IgD-negative memory B cell (primary cell): ENCODE measurements at regions not wholly inside any gene's neighbourhood (a gene's known extent, or its start where the extent isn't known, plus 50 kb on each side); places are given as distances from the start of the nearest gene placed in this dataset.
"Not testable (repeated sequence)": the region's sequence is repeated elsewhere in the genome, so short reads cannot be mapped to it uniquely, and the experiment has no call there.

Experiments
- H3K27ac Mint-ChIP-seq, 3 donors: one replicate each; pipeline ENCODE4 v1.8.0; 2020 to 2022; ENCODE audit warnings: mild to moderate bottlenecking in 3 of 3, mixed read lengths in 3 of 3, moderate library complexity in 1 of 3
- H3K27me3 Mint-ChIP-seq: one replicate; pipeline ENCODE4 v1.8.0; 2021; ENCODE audit warnings: mixed read lengths
- H3K36me3 Mint-ChIP-seq: one replicate; pipeline ENCODE4 v1.8.0; 2020; ENCODE audit warnings: mild to moderate bottlenecking, mixed read lengths
- H3K4me1 Mint-ChIP-seq, 3 donors: one replicate each; pipeline ENCODE4 v1.8.0; 2020 to 2022; ENCODE audit warnings: mixed read lengths in 3 of 3, mild to moderate bottlenecking in 1 of 3
- H3K4me3 Mint-ChIP-seq, 4 donors: one replicate each; pipeline ENCODE4 v1.8.0; 2020 to 2022; ENCODE audit warnings: mild to moderate bottlenecking in 4 of 4, mixed read lengths in 4 of 4, moderate library complexity in 3 of 4
- H3K9me3 Mint-ChIP-seq, 3 donors: one replicate each; pipeline ENCODE4 v1.8.0; 2020 to 2021; ENCODE audit warnings: mixed read lengths in 3 of 3, mild to moderate bottlenecking in 1 of 3

GRCh38 chr10:108561649-108562048 is 1361.7 kb downstream of the XPNPEP1 start:
- H3K4me3 Mint-ChIP-seq: no peak overlapping the region
- H3K4me1 Mint-ChIP-seq: no peaks in the 10 kb centered on the region
- no peaks in the 10 kb centered on the region for H3K9me3 Mint-ChIP-seq
- H3K27me3 Mint-ChIP-seq: no peaks in the 10 kb centered on the region
- H3K36me3 Mint-ChIP-seq: no peaks in the 10 kb centered on the region
- no peak overlapping the region for H3K27ac Mint-ChIP-seq

- Mint-ChIP-seq H3K27me3 (no peaks in the 10 kb centered on the region), H3K4me3 (no peak overlapping the region), H3K9me3 (no peaks in the 10 kb centered on the region), H3K36me3 (no peaks in the 10 kb centered on the region), H3K4me1 (no peaks in the 10 kb centered on the region), H3K27ac (no peak overlapping the region)
These were observed 1362.8 kb downstream of the XPNPEP1 start for GRCh38 chr10:108560488-108560887.

GRCh38 chr10:108556186-108556585 is 1367.1 kb downstream of the XPNPEP1 start:
- Mint-ChIP-seq H3K4me1 (no peaks in the 10 kb centered on the region), H3K9me3 (peaks cover 0 to 3% (median 3%) of the 10 kb centered on the region in 3 donors), H3K27me3 (peaks cover 4% of the 10 kb centered on the region), H3K36me3 (peaks cover 2% of the 10 kb centered on the region), H3K4me3 (no peak overlapping the region), H3K27ac (no peak overlapping the region)

DNA sequence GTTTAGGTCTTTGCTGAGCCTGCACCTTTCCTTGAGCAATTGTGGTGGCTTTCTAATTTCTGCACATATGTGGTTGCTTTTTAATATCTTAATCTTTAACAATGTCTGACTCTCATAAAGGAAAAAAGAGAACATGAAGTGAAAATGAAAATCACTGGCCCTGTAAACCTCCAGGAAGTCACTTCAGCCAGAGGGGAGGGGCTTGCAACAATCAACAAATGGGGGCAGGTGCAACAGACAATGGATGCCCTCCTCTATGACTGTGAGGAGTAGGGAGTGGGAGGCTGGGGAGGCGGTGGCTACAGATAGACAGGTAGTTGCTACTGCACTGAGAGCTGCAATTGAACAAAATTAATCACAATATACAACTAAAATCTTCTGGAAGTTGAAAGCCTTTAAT is 1377.4 kb downstream of the XPNPEP1 start:
- Mint-ChIP-seq H3K27me3 (no peaks in the 10 kb centered on the region), H3K9me3 (peaks cover 0 to 2% (median 0%) of the 10 kb centered on the region in 3 donors), H3K4me3 (peak overlapping the region in 2 of 4 donors; percentile 54 to 66), H3K4me1 (peaks cover 3 to 7% (median 4%) of the 10 kb centered on the region in 3 donors), H3K27ac (peak overlapping the region in 2 of 3 donors; percentile 77 to 87), H3K36me3 (no peaks in the 10 kb centered on the region)

GRCh38 chr10:108544500-108545120 is 1378.7 kb downstream of the XPNPEP1 start:
- no peaks in the 10 kb centered on the region for H3K36me3 Mint-ChIP-seq
- H3K27ac Mint-ChIP-seq: no peak overlapping the region
- no peaks in the 10 kb centered on the region for H3K27me3 Mint-ChIP-seq
- H3K4me3 Mint-ChIP-seq: peak overlapping the region in 1 of 4 donors; percentile 67
- peaks cover 3 to 7% (median 4%) of the 10 kb centered on the region in 3 donors for H3K4me1 Mint-ChIP-seq
- peaks cover 0 to 2% (median 0%) of the 10 kb centered on the region in 3 donors for H3K9me3 Mint-ChIP-seq

DNA sequence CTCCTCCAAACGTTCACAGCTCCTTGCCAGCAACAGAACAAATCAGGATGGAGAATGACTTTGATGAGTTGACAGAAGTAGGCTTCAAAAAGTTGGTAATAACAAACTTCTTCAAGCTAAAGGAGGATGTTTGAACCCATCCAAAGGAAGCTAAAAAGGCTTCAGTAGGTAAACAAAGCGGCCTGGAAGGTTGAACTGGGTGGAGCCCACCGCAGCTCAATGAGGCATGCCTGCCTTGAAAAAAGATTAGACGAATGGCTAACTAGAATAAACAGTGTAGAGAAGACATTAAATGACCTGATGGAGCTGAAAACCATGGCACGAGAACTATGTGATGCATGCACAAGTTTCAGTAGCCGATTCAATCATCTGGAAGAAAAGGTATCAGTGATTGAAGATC is 1369.0 kb upstream of the SORCS1 start:
- not testable (repeated sequence) for H3K4me1 Mint-ChIP-seq, H3K27ac Mint-ChIP-seq, H3K4me3 Mint-ChIP-seq, H3K36me3 Mint-ChIP-seq, H3K27me3 Mint-ChIP-seq
- H3K9me3 Mint-ChIP-seq: peaks cover 3 to 14% (median 4%) of the 10 kb centered on the region in 3 donors

GRCh38 chr10:108523016-108523800 is 1358.7 kb upstream of the SORCS1 start:
- H3K9me3 Mint-ChIP-seq: peaks cover 0 to 4% (median 3%) of the 10 kb centered on the region in 3 donors

GRCh38 chr10:108521827-108522492 is 1357.5 kb upstream of the SORCS1 start:
- H3K27ac Mint-ChIP-seq: no peak overlapping the region
- H3K36me3 Mint-ChIP-seq: peaks cover 3% of the 10 kb centered on the region
- H3K9me3 Mint-ChIP-seq: peaks cover 0 to 4% (median 3%) of the 10 kb centered on the region in 3 donors
- H3K4me1 Mint-ChIP-seq: no peaks in the 10 kb centered on the region
- H3K27me3 Mint-ChIP-seq: no peaks in the 10 kb centered on the region
- no peak overlapping the region for H3K4me3 Mint-ChIP-seq

More at GRCh38 chr10:108523016-108523800, 1358.7 kb upstream of the SORCS1 start:
- Mint-ChIP-seq H3K27me3 (peaks cover 2% of the 10 kb centered on the region), H3K27ac (no peak overlapping the region), H3K36me3 (peaks cover 3% of the 10 kb centered on the region), H3K4me3 (no peak overlapping the region), H3K4me1 (no peaks in the 10 kb centered on the region)

DNA sequence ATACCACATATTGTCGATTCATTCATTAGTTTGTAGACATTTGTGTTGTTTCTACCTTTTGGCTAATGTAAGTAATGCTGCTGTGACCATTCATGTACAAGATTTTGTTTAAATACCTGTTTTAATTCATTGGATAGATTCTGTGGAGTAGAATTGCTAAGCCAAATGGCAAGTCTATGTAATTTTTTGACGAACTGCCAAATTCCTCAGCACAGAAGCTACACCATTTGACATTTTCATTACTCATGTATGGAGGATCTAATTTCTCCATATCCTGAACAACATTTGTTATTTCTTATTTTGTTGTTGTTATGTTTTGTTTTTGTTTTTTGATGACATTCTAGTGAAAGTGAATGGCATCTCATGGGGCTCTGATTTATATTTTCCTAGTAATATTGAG is 1351.3 kb upstream of the SORCS1 start:
- no peak overlapping the region for H3K27ac Mint-ChIP-seq
- H3K4me1 Mint-ChIP-seq: no peaks in the 10 kb centered on the region
- no peaks in the 10 kb centered on the region for H3K27me3 Mint-ChIP-seq
- H3K4me3 Mint-ChIP-seq: no peak overlapping the region
- peaks cover 0 to 4% (median 3%) of the 10 kb centered on the region in 3 donors for H3K9me3 Mint-ChIP-seq
- H3K36me3 Mint-ChIP-seq: peaks cover 2% of the 10 kb centered on the region

DNA sequence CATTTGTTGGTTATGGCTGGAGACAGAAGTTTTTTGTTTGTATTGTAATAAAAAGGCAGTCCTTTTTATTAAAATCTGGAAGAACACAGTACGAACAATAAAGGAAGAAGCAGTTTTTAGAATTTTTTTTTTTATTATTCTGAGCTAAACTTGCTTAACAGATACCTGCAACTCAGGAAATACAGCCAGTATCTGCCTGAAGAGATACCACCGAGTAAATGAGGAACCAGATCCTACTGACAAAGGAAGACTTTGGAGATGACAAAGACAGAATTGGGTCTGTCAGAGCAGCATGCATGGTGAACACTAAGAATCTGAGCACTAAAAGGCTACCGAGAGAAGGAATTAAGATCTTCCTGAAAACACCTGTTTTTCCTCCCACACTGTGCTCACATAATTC is 1335.9 kb upstream of the SORCS1 start:
- Mint-ChIP-seq H3K9me3 (peaks cover 0 to 7% (median 0%) of the 10 kb centered on the region in 3 donors), H3K27ac (no peak overlapping the region), H3K4me3 (no peak overlapping the region), H3K36me3 (peaks cover 1% of the 10 kb centered on the region), H3K27me3 (no peaks in the 10 kb centered on the region), H3K4me1 (no peaks in the 10 kb centered on the region)

DNA sequence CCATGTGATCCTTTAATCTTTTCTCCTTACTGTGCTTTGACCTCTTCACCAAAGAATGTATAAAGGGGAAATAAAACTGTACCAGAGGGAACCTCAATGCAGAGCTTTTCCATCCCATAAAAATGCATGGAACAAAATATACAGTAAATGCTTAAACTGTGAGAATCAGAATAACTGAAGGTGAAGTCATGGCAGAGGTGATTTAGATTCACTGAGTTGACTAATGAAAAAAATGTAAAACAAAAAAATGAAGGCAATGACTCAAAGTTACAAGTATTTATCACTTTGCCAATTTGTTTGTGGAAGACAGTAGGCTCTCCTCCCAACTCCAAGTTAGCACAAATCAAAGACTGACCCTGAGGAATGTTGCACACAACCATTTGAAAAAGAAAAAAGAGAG is 1331.6 kb upstream of the SORCS1 start:
- Mint-ChIP-seq H3K9me3 (peaks cover 0 to 10% (median 2%) of the 10 kb centered on the region in 3 donors), H3K27me3 (no peaks in the 10 kb centered on the region), H3K36me3 (peaks cover 5% of the 10 kb centered on the region), H3K4me3 (no peak overlapping the region), H3K4me1 (no peaks in the 10 kb centered on the region), H3K27ac (no peak overlapping the region)

GRCh38 chr10:108490944-108491343 is 1326.4 kb upstream of the SORCS1 start:
- Mint-ChIP-seq H3K4me1 (no peaks in the 10 kb centered on the region), H3K27ac (no peak overlapping the region), H3K27me3 (peaks cover 3% of the 10 kb centered on the region), H3K9me3 (peaks cover 0 to 6% (median 2%) of the 10 kb centered on the region in 3 donors), H3K4me3 (no peak overlapping the region), H3K36me3 (peaks cover 4% of the 10 kb centered on the region)

GRCh38 chr10:108471420-108471819 is 1306.9 kb upstream of the SORCS1 start:
- Mint-ChIP-seq H3K4me3 (no peak overlapping the region), H3K9me3 (peaks cover 4 to 8% (median 5%) of the 10 kb centered on the region in 3 donors), H3K4me1 (peaks cover 0 to 3% (median 0%) of the 10 kb centered on the region in 3 donors), H3K36me3 (peaks cover 2% of the 10 kb centered on the region), H3K27me3 (peaks cover 4% of the 10 kb centered on the region), H3K27ac (no peak overlapping the region)

GRCh38 chr10:108469940-108470339 is 1305.4 kb upstream of the SORCS1 start:
- Mint-ChIP-seq H3K36me3 (no peaks in the 10 kb centered on the region), H3K4me1 (peaks cover 0 to 3% (median 0%) of the 10 kb centered on the region in 3 donors), H3K4me3 (no peak overlapping the region), H3K27me3 (peaks cover 4% of the 10 kb centered on the region), H3K9me3 (peaks cover 4 to 8% (median 5%) of the 10 kb centered on the region in 3 donors), H3K27ac (no peak overlapping the region)
